ENCODE measurements at regions not wholly inside any gene's neighbourhood (a gene's known extent, or its start where the extent isn't known, plus 50 kb on each side); places are given as distances from the start of the nearest gene placed in this dataset.
A peak's percentile ranks its signal among the peaks of the same experiment; 100 is the strongest.

- TF ChIP-seq CEBPB (IDR thresholded peaks at IDR 0.05) (0 out of 2 replicates have a peak, but pooled peaks have one; percentile 8), YY1 (IDR thresholded peaks at IDR 0.05; ENCODE audit: low read depth) (no peak), EGR1 (IDR thresholded peaks at IDR 0.05) (no peak)
Measured at GRCh38 chr14:26855077-26855753, 257.4 kb upstream of the NOVA1 start.

GRCh38 chr14:26856876-26857518 lies 259.2 kb upstream of the NOVA1 start:
- TF ChIP-seq EGR1 (IDR thresholded peaks at IDR 0.05) (no peak), NFIC (IDR thresholded peaks at IDR 0.05) (no peak), FOXM1 (IDR thresholded peaks at IDR 0.05; ENCODE audit: borderline replicate concordance, low read depth) (no peak), MAX (IDR thresholded peaks at IDR 0.05) (no peak), REST (IDR thresholded peaks at IDR 0.05; ENCODE audit: low read depth) (no peak), YY1 (IDR thresholded peaks at IDR 0.05; ENCODE audit: low read depth) (no peak), USF1 (IDR thresholded peaks at IDR 0.05) (no peak), CREB1 (IDR thresholded peaks at IDR 0.05; ENCODE audit: low read depth) (no peak), ZBTB7A (IDR thresholded peaks at IDR 0.05; ENCODE audit: low read depth) (no peak), TAF1 (IDR thresholded peaks at IDR 0.05; ENCODE audit: low read depth) (no peak), CEBPB (IDR thresholded peaks at IDR 0.05) (no peak), RAD21 (IDR thresholded peaks at IDR 0.05; ENCODE audit: low read depth) (no peak), TEAD4 (IDR thresholded peaks at IDR 0.05) (no peak), TCF12 (IDR thresholded peaks at IDR 0.05; ENCODE audit: low read depth) (no peak), EP300 (IDR thresholded peaks at IDR 0.05; ENCODE audit: borderline replicate concordance) (no peak)

GRCh38 chr14:26859483-26859882 lies 261.6 kb upstream of the NOVA1 start:
- TF ChIP-seq TCF12 (IDR thresholded peaks at IDR 0.05; ENCODE audit: low read depth) (no peak), NFIC (IDR thresholded peaks at IDR 0.05) (no peak), MAX (IDR thresholded peaks at IDR 0.05) (no peak), EGR1 (IDR thresholded peaks at IDR 0.05) (no peak), CEBPB (IDR thresholded peaks at IDR 0.05) (no peak), REST (IDR thresholded peaks at IDR 0.05; ENCODE audit: low read depth) (no peak)

GRCh38 chr14:26860111-26860510 lies 262.3 kb upstream of the NOVA1 start:
- TF ChIP-seq YY1 (IDR thresholded peaks at IDR 0.05; ENCODE audit: low read depth) (no peak), EP300 (IDR thresholded peaks at IDR 0.05; ENCODE audit: borderline replicate concordance) (no peak), EGR1 (IDR thresholded peaks at IDR 0.05) (no peak), NFIC (IDR thresholded peaks at IDR 0.05) (no peak), CREB1 (IDR thresholded peaks at IDR 0.05; ENCODE audit: low read depth) (no peak)

GRCh38 chr14:26863736-26864135 lies 265.9 kb upstream of the NOVA1 start:
- TF ChIP-seq CREB1 (IDR thresholded peaks at IDR 0.05; ENCODE audit: low read depth) (no peak), USF1 (IDR thresholded peaks at IDR 0.05) (no peak), TAF1 (IDR thresholded peaks at IDR 0.05; ENCODE audit: low read depth) (no peak), MAX (IDR thresholded peaks at IDR 0.05) (no peak)

- TF ChIP-seq TEAD4 (IDR thresholded peaks at IDR 0.05) (no peak), USF1 (IDR thresholded peaks at IDR 0.05) (no peak), NFIC (IDR thresholded peaks at IDR 0.05) (no peak), CREB1 (IDR thresholded peaks at IDR 0.05; ENCODE audit: low read depth) (no peak), ZBTB7A (IDR thresholded peaks at IDR 0.05; ENCODE audit: low read depth) (no peak), RAD21 (IDR thresholded peaks at IDR 0.05; ENCODE audit: low read depth) (no peak), FOXM1 (IDR thresholded peaks at IDR 0.05; ENCODE audit: borderline replicate concordance, low read depth) (no peak), REST (IDR thresholded peaks at IDR 0.05; ENCODE audit: low read depth) (no peak), TAF1 (IDR thresholded peaks at IDR 0.05; ENCODE audit: low read depth) (no peak), YY1 (IDR thresholded peaks at IDR 0.05; ENCODE audit: low read depth) (no peak), CEBPB (IDR thresholded peaks at IDR 0.05) (no peak), MAX (IDR thresholded peaks at IDR 0.05) (no peak), EP300 (IDR thresholded peaks at IDR 0.05; ENCODE audit: borderline replicate concordance) (no peak), TCF12 (IDR thresholded peaks at IDR 0.05; ENCODE audit: low read depth) (no peak), EGR1 (IDR thresholded peaks at IDR 0.05) (no peak)
Measured at GRCh38 chr14:26866721-26867120, 268.9 kb upstream of the NOVA1 start.
